K562 (cell line): ENCODE measurements at regions not wholly inside any gene's neighbourhood (a gene's known extent, or its start where the extent isn't known, plus 50 kb on each side); places are given as distances from the start of the nearest gene placed in this dataset.

Source experiments
- ATAC-seq: fragments of 200-7000 bp; cut with Tn5 transposase; 3 replicates; pipeline ENCODE4 v1.9.1; 2020; ENCODE audit warnings: moderate library complexity
- BruUV-seq: library from RNA; stranded (reverse); fragments of 400-500 nt; replicated peaks from 2 replicates; lab custom pipeline; 2021; lab: Mats Ljungman, UMichigan
- CTCF ChIA-PET: fragments of 300-600 bp; formaldehyde crosslinking; extraction: SDS; loops from one replicate; lab custom pipeline; 2021; ENCODE audit warnings: low intra/inter-chr PET ratio; lab: Yijun Ruan, JAX
- POLR2A ChIA-PET: fragments of 300-600, 350-650 bp; sonication (Branson Sonifier 250); formaldehyde crosslinking; extraction: SDS; loops from one replicate; lab custom pipeline; 2021; ENCODE audit warnings: antibody characterized with exemption, inconsistent platforms; lab: Yijun Ruan, JAX
- DNase-seq, 4 experiments: peaks; one replicate each; pipeline versions ENCODE4 v3.0.0 to v3.0.0-alpha.2; 2011 to 2018; ENCODE audit warnings: low spot score in 3 of 4, mixed read lengths in 3 of 4; ENCODE audit errors: extremely low read depth in 1 of 4
- FAIRE-seq: peaks from 2 replicates; lab custom pipeline; 2011; peaks lifted over from hg19 to GRCh38; lab: Jason Lieb, UNC
- H2AFZ ChIP-seq: 2 replicates; pipeline ENCODE4 v1.6.0; 2011; ENCODE audit warnings: low read depth, low read length, control low read depth, inconsistent platforms
- H3K27ac ChIP-seq: fragments of 200-600 bp; 3 replicates; pipeline ENCODE4 v1.8.0; 2011; ENCODE audit warnings: low read depth, mild to moderate bottlenecking, control low read depth, inconsistent platforms, low read length, moderate library complexity, mixed read lengths; ENCODE audit errors: extremely low read depth
- H3K27me3 ChIP-seq, 2 experiments: fragments of 300-600 bp in 1 of 2; 2 replicates in 1 of 2; 3 replicates in 1 of 2; pipeline versions ENCODE4 v1.6.0 to v1.8.0; 2011; ENCODE audit warnings: inconsistent platforms in 2 of 2, low read length in 2 of 2, mild to moderate bottlenecking in 1 of 2, mixed read lengths in 1 of 2, moderate library complexity in 1 of 2; ENCODE audit not compliant: control insufficient read depth in 2 of 2, insufficient read depth in 2 of 2
- H3K36me3 ChIP-seq: fragments of 300-600 bp; 3 replicates; pipeline ENCODE4 v1.8.0; 2011; ENCODE audit warnings: mild to moderate bottlenecking, low read length, inconsistent platforms; ENCODE audit not compliant: control insufficient read depth, insufficient read depth
- H3K4me1 ChIP-seq, 2 experiments: fragments of 200-600 bp in 1 of 2; replicated peaks in 1 of 2; 2 replicates in 1 of 2; 3 replicates in 1 of 2; pipeline versions ENCODE4 v1.5.1 to v1.8.0; 2011; ENCODE audit warnings: inconsistent platforms in 2 of 2, low read length in 2 of 2, mild to moderate bottlenecking in 1 of 2, mixed read lengths in 1 of 2, moderate library complexity in 1 of 2; ENCODE audit not compliant: control insufficient read depth in 2 of 2, insufficient read depth in 2 of 2
- H3K4me2 ChIP-seq: 2 replicates; pipeline ENCODE4 v1.6.1; 2011; ENCODE audit warnings: low read length, control low read depth, inconsistent platforms, mixed read lengths; ENCODE audit not compliant: insufficient read depth
- H3K4me3 ChIP-seq: fragments of 200-600 bp; sonication (generic), shearing (Covaris generic); 2 replicates; pipeline ENCODE4 v1.5.1; 2016; ENCODE audit warnings: control low read depth, inconsistent platforms
- H3K79me2 ChIP-seq: fragments of 200-600 bp; 3 replicates; pipeline ENCODE4 v1.8.0; 2011; ENCODE audit warnings: low read length, inconsistent platforms; ENCODE audit not compliant: control insufficient read depth, insufficient read depth
- H3K9ac ChIP-seq, 2 experiments: 2 replicates each; pipeline versions ENCODE4 v1.6.0 to v1.6.1; 2011; ENCODE audit warnings: low read depth in 2 of 2, low read length in 2 of 2, control low read depth in 1 of 2, inconsistent platforms in 1 of 2, mild to moderate bottlenecking in 1 of 2, mixed read lengths in 1 of 2; ENCODE audit not compliant: insufficient read depth in 1 of 2
- H3K9me1 ChIP-seq: one replicate; pipeline ENCODE4 v1.6.0; 2011; ENCODE audit warnings: inconsistent platforms, mild to moderate bottlenecking, low read length, moderate library complexity; ENCODE audit not compliant: control insufficient read depth, insufficient read depth
- H3K9me3 ChIP-seq: replicated peaks from 2 replicates; pipeline ENCODE4 v1.5.1; 2011; ENCODE audit warnings: low read depth, low read length, inconsistent platforms; ENCODE audit not compliant: control insufficient read depth, insufficient read depth
- H4K20me1 ChIP-seq: replicated peaks from 2 replicates; pipeline ENCODE4 v1.6.1; 2011; ENCODE audit warnings: low read length, inconsistent platforms, mixed read lengths; ENCODE audit not compliant: control insufficient read depth, insufficient read depth
- C11orf30 ChIP-seq: fragments of 450-650 bp; IDR thresholded peaks from 2 replicates; pipeline ENCODE4 v1.6.1; 2016; ENCODE audit warnings: low read depth, mild to moderate bottlenecking
- CTBP1 ChIP-seq: fragments of 450-650 bp; IDR thresholded peaks from 2 replicates; pipeline ENCODE4 v1.6.1; 2016; ENCODE audit warnings: borderline replicate concordance
- EP300 ChIP-seq: IDR thresholded peaks from 2 replicates; pipeline ENCODE4 v1.6.1; 2012; ENCODE audit warnings: low read length, improper control_type of control experiment
- ERF ChIP-seq: fragments of 450-650 bp; formaldehyde crosslinking; IDR thresholded peaks from 2 replicates; pipeline ENCODE4 v1.4.0; 2020; ENCODE audit warnings: mild to moderate bottlenecking, mixed read lengths
- ETS2 ChIP-seq: IDR thresholded peaks from 2 replicates; pipeline ENCODE4 v1.6.1; 2016; ENCODE audit warnings: borderline replicate concordance, missing genetic modification characterization, mild to moderate bottlenecking, moderate library complexity, missing compliant biosample characterization; ENCODE audit not compliant: poor library complexity, severe bottlenecking
- IRF2 ChIP-seq: sonication (generic); formaldehyde crosslinking; IDR thresholded peaks from 2 replicates; pipeline ENCODE4 v1.8.1; 2022; ENCODE audit warnings: mild to moderate bottlenecking, missing genetic modification reagents
- MAFF ChIP-seq: IDR thresholded peaks from 2 replicates; pipeline ENCODE4 v1.6.1; 2012; ENCODE audit warnings: low read length, improper control_type of control experiment
- MAFG ChIP-seq: fragments of 450-650 bp; conservative IDR thresholded peaks from 2 replicates; pipeline ENCODE4 v1.6.1; 2016; ENCODE audit warnings: missing genetic modification characterization, missing compliant biosample characterization
- MAFK ChIP-seq: IDR thresholded peaks from 2 replicates; pipeline ENCODE4 v1.6.1; 2011; ENCODE audit warnings: low read length, improper control_type of control experiment
- NFE2 ChIP-seq: IDR thresholded peaks from 2 replicates; pipeline ENCODE4 v1.6.1; 2014; ENCODE audit warnings: antibody characterized with exemption, low read depth
- RFX7 ChIP-seq: fragments of 250-450 bp; sonication (Bioruptor Pico); IDR thresholded peaks from 2 replicates; pipeline ENCODE4 v1.5.1; 2021; ENCODE audit warnings: mild to moderate bottlenecking
- SPI1 ChIP-seq: IDR thresholded peaks from 2 replicates; pipeline ENCODE4 v1.6.1; 2011; ENCODE audit warnings: low read depth, low read length, control low read depth, borderline replicate concordance
- ZNF316 ChIP-seq: fragments of 450-650 bp; IDR thresholded peaks from 2 replicates; pipeline ENCODE4 v1.6.1; 2016
- ZNF507 ChIP-seq: conservative IDR thresholded peaks from 2 replicates; pipeline ENCODE4 v1.6.1; 2017; ENCODE audit warnings: missing genetic modification characterization, missing compliant biosample characterization
- ZNF780A ChIP-seq: fragments of 250-450 bp; sonication (Bioruptor Pico); IDR thresholded peaks from 2 replicates; pipeline ENCODE4 v1.5.0; 2021; ENCODE audit warnings: mild to moderate bottlenecking
- WGBS: fragments of 100-300 bp; shearing (Covaris generic); methylation state at CpG from one replicate; pipeline ENCODE4 v1.1.6; 2016; ENCODE audit warnings: low coverage, mixed read lengths; ENCODE audit not compliant: insufficient coverage; ENCODE audit errors: missing lambda C conversion rate; 5-methylcytosine and 5-hydroxymethylcytosine counted together
- in situ Hi-C: fragments of 300-500 bp; cut with MboI; formaldehyde crosslinking; loops from 4 replicates; pipeline ENCODE4 v1.15.0; 2018; ENCODE audit warnings: inconsistent platforms, mixed read lengths
- intact Hi-C: fragments of 100-400 bp; cut with micrococcal nuclease; formaldehyde crosslinking; loops from 2 replicates; pipeline ENCODE4 v1.14.2; 2022

DNA sequence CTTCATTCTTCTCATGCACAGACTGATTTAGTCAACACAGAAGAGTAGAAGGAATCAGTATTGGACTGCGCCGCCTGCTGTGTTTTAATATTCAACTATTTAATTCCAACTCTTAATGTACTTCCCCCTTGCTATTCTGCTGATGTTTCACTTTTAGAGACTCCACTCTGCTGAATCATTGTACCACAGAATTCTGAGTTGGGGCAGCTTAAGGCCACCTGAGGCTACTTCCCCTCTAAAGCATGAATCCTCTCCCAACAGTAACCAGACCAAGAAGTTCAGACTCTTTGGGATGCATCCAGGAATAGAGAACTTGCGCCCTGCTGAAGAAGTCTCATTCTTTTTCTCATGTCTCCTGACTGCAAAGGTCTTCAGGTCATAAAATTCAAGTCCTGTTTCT lies 708.8 kb downstream of the UQCRFS1 start:
- intact Hi-C loops = no loop called here
- Histone ChIP-seq H3K27ac (peak overlapping the region; percentile 3; the same call in 1 of the 3 replicates), H4K20me1 (peaks cover 88% of the 10 kb centered on the region), H3K9me3 (no peaks in the 10 kb centered on the region), H3K4me3 (no peak overlapping the region), H3K79me2 (peaks cover 100% of the 10 kb centered on the region), H3K9ac (no peak overlapping the region), H3K27me3 (no peaks in the 10 kb centered on the region), H3K4me2 (peak overlapping the region; percentile 54), H3K9me1 (peaks cover 27% of the 10 kb centered on the region), H3K36me3 (peaks cover 82% of the 10 kb centered on the region), H2AFZ (no peak overlapping the region), H3K4me1 (peaks cover 16 to 71% of the 10 kb centered on the region in 2 experiments)
- DNase-seq = peak in 1 of 4 experiments; percentile 37
- ChIA-PET CTCF (no interaction called here), POLR2A (interaction anchor here (0.6 to 3.0 kb wide), 6 partner anchors 10 to 263 kb away, joined by 3 to 10 read pairs (median 4); no protein-coding TSS in a partner anchor)
- TF ChIP-seq SPI1 = peak; percentile 53; the same call in 1 of the 2 replicates
- no peak for TF ChIP-seq ZNF507 (tag)
- peak; percentile 88 for TF ChIP-seq NFE2
- TF ChIP-seq ERF (CRISPR knock-in tag) = no peak
- peak; percentile 96 for TF ChIP-seq MAFG
- peak; percentile 95 for TF ChIP-seq MAFF
- TF ChIP-seq IRF2 (CRISPR knock-in tag) = no peak
- peak; percentile 92 for TF ChIP-seq MAFK
- TF ChIP-seq CTBP1 = peak; percentile 19; the same call in 1 of the 2 replicates
- TF ChIP-seq C11orf30 = peak; percentile 98
- peak; percentile 99 for TF ChIP-seq ZNF316
- 0 out of 2 replicates have a peak, but pooled peaks have one; percentile 8 for TF ChIP-seq EP300
- TF ChIP-seq ETS2 (tag) = no peak
- TF ChIP-seq RFX7 (CRISPR knock-in tag) = no peak
- no peak for TF ChIP-seq ZNF780A
- in situ Hi-C loops = no loop called here
- BruUV-seq = no TSS peak
- 43% methylated on average over 3 of the region's 3 CpGs for WGBS
- peak; percentile 50 for ATAC-seq
- no peak for FAIRE-seq
